ENCODE measurements at regions not wholly inside any gene's neighbourhood (a gene's known extent, or its start where the extent isn't known, plus 50 kb on each side); places are given as distances from the start of the nearest gene placed in this dataset.
A peak's percentile ranks its signal among the peaks of the same experiment; 100 is the strongest.
"Not testable (repeated sequence)": the region's sequence is repeated elsewhere in the genome, so short reads cannot be mapped to it uniquely, and the experiment has no call there.

GRCh38 chr2:200102971-200103370 is 147.6 kb downstream of the MAIP1 start:
- DNase-seq: no peak

GRCh38 chr2:200104015-200104414 is 148.6 kb downstream of the MAIP1 start:
- peak; percentile 60 for DNase-seq

- no peak for DNase-seq
Measured at GRCh38 chr2:200107514-200108217, 152.3 kb downstream of the MAIP1 start.

GRCh38 chr2:200109421-200109820 is 154.0 kb downstream of the MAIP1 start:
- no peak for DNase-seq

GRCh38 chr2:200110381-200110780 is 155.0 kb downstream of the MAIP1 start:
- DNase-seq: no peak

- not testable (repeated sequence) for DNase-seq
Measured at GRCh38 chr2:200113016-200113799, 157.8 kb downstream of the MAIP1 start.

- DNase-seq: no peak
Measured at GRCh38 chr2:200119236-200119635, 163.9 kb downstream of the MAIP1 start.

- DNase-seq: peak; percentile 20
Measured at GRCh38 chr2:200121931-200122330, 166.5 kb downstream of the MAIP1 start.

- DNase-seq: no peak
Measured at GRCh38 chr2:200122683-200123082, 167.3 kb downstream of the MAIP1 start.

- DNase-seq: not testable (repeated sequence)
Measured at GRCh38 chr2:200124665-200125368, 169.4 kb downstream of the MAIP1 start.

- DNase-seq: no peak
Measured at GRCh38 chr2:200125444-200126284, 170.3 kb downstream of the MAIP1 start.

GRCh38 chr2:200126285-200126670 is 170.9 kb downstream of the MAIP1 start:
- not testable (repeated sequence) for DNase-seq

- not testable (repeated sequence) for DNase-seq
Measured at GRCh38 chr2:200126680-200127079, 171.3 kb downstream of the MAIP1 start.

GRCh38 chr2:200127848-200128247 is 172.5 kb downstream of the MAIP1 start:
- DNase-seq: peak; percentile 67

- DNase-seq: no peak
Measured at GRCh38 chr2:200128296-200128695, 172.9 kb downstream of the MAIP1 start.

- DNase-seq: no peak
Measured at GRCh38 chr2:200129721-200130462, 174.5 kb downstream of the MAIP1 start.

- no peak for DNase-seq
Measured at GRCh38 chr2:200130762-200131166, 175.4 kb downstream of the MAIP1 start.

GRCh38 chr2:200131307-200131706 is 175.2 kb upstream of the SPATS2L start:
- no peak for DNase-seq

GRCh38 chr2:200135082-200135481 is 171.4 kb upstream of the SPATS2L start:
- DNase-seq: no peak

- DNase-seq: no peak
Measured at GRCh38 chr2:200136655-200137054, 169.8 kb upstream of the SPATS2L start.

- DNase-seq: no peak
Measured at GRCh38 chr2:200137271-200137670, 169.2 kb upstream of the SPATS2L start.

- no peak for DNase-seq
Measured at GRCh38 chr2:200137691-200138090, 168.8 kb upstream of the SPATS2L start.

All from HCEC 1CT (cell line).